ENCODE measurements at regions not wholly inside any gene's neighbourhood (a gene's known extent, or its start where the extent isn't known, plus 50 kb on each side); places are given as distances from the start of the nearest gene placed in this dataset.

GRCh38 chr5:2282034-2282690 is 399.4 kb upstream of the IRX4 start:
- no peaks in the 10 kb centered on the region for H3K4me1 ChIP-seq (ENCODE audit: control insufficient read depth, extremely low read depth, insufficient read depth, low read length)
- intact Hi-C loops (cut with micrococcal nuclease) (no loop called here), dilution Hi-C loops (cut with MboI; ENCODE audit: extremely low pct_ligation_motif_present, low sequenced_read_pairs) (no loop called here)
- H3K4me3 ChIP-seq (replicated peaks in 1 of 3; ENCODE audit: insufficient read depth in 1 of 3, low read depth in 1 of 3, low read length in 3 of 3): no peak overlapping the region
- H3K9me3 ChIP-seq (replicated peaks; ENCODE audit: control insufficient read depth, insufficient read depth, low read length): peaks cover 8% of the 10 kb centered on the region
- no peak overlapping the region for H2AFZ ChIP-seq (ENCODE audit: low read depth, low read length)
- TF ChIP-seq GATA2 (IDR thresholded peaks at IDR 0.05; ENCODE audit: insufficient read depth, insufficient read length, low read depth, low read length): no peak
- TF ChIP-seq FOS (IDR thresholded peaks at IDR 0.05; ENCODE audit: borderline replicate concordance, insufficient read depth, low read length): no peak
- TF ChIP-seq POLR2AphosphoS5 (IDR thresholded peaks at IDR 0.05; ENCODE audit: insufficient read depth, low read depth, low read length): no peak
- TF ChIP-seq MYC (IDR thresholded peaks at IDR 0.05; ENCODE audit: low read depth, low read length): no peak
- TF ChIP-seq POLR2A (IDR thresholded peaks at IDR 0.05; ENCODE audit: low read depth, low read length): no peak
- no peak for TF ChIP-seq JUN (IDR thresholded peaks at IDR 0.05; ENCODE audit: borderline replicate concordance, insufficient read depth, insufficient read length, low read depth)
- no peak for TF ChIP-seq CTCF (IDR thresholded peaks at IDR 0.05; ENCODE audit: extremely low read depth in 1 of 2, insufficient read depth in 1 of 2, low read depth in 1 of 2, low read length in 2 of 2)
- no peak for TF ChIP-seq EZH2 (IDR thresholded peaks at IDR 0.05; ENCODE audit: borderline replicate concordance, low read depth, low read length, severe bottlenecking)
- TF ChIP-seq MAX (IDR thresholded peaks at IDR 0.05; ENCODE audit: insufficient read depth, insufficient read length): no peak
- H3K36me3 ChIP-seq (ENCODE audit: control insufficient read depth in 2 of 2, extremely low read depth in 1 of 2, insufficient read depth in 2 of 2, low read length in 2 of 2): no peaks in the 10 kb centered on the region
- H3K9ac ChIP-seq (replicated peaks; ENCODE audit: extremely low read depth, insufficient read depth, low read length): no peak overlapping the region
- ChIA-PET POLR2A (no interaction called here), CTCF (no interaction called here)
- DNase-seq (ENCODE audit: low read depth, low spot score) (no peak), FAIRE-seq (no peak)
- H3K9me1 ChIP-seq (replicated peaks; ENCODE audit: control insufficient read depth, extremely low read depth, insufficient read depth, low read length): no peaks in the 10 kb centered on the region
- H4K20me1 ChIP-seq (replicated peaks; ENCODE audit: control insufficient read depth, extremely low read depth, insufficient read depth, low read length): no peaks in the 10 kb centered on the region
- H3K79me2 ChIP-seq (ENCODE audit: control insufficient read depth, insufficient read depth, low read length): no peaks in the 10 kb centered on the region
- no TSS peak for BruUV-seq (replicated peaks)
- no peak overlapping the region for H3K27ac ChIP-seq (ENCODE audit: insufficient read depth, low read depth, low read length)
- H3K4me2 ChIP-seq (ENCODE audit: insufficient read depth, low read length): no peak overlapping the region
- no peaks in the 10 kb centered on the region for H3K27me3 ChIP-seq (ENCODE audit: control insufficient read depth in 2 of 2, insufficient read depth in 2 of 2, low read length in 2 of 2)

Data from endothelial cell of umbilical vein (primary cell).